Colon (tissue), 2 donors: ENCODE measurements at regions not wholly inside any gene's neighbourhood (a gene's known extent, or its start where the extent isn't known, plus 50 kb on each side); places are given as distances from the start of the nearest gene placed in this dataset.

Experiments used
- FAIRE-seq: peaks from 2 replicates; lab custom pipeline; 2012; peaks lifted over from hg19 to GRCh38; lab: Jason Lieb, UNC
- donor health status: control.
- donor health status: control.

GRCh38 chr2:5546181-5546580 is 146.0 kb upstream of the SOX11 start:
- FAIRE-seq = no peak

GRCh38 chr2:5548991-5549715 is 143.0 kb upstream of the SOX11 start:
- no peak for FAIRE-seq

- no peak for FAIRE-seq
These were observed 142.4 kb upstream of the SOX11 start for GRCh38 chr2:5549771-5550170.

GRCh38 chr2:5555636-5556035 is 136.5 kb upstream of the SOX11 start:
- no peak for FAIRE-seq

- no peak for FAIRE-seq
These were observed 131.2 kb upstream of the SOX11 start for GRCh38 chr2:5561006-5561405.

GRCh38 chr2:5562426-5562825 is 129.8 kb upstream of the SOX11 start:
- no peak for FAIRE-seq

GRCh38 chr2:5562865-5563264 is 129.3 kb upstream of the SOX11 start:
- no peak for FAIRE-seq

- no peak for FAIRE-seq
These were observed 128.8 kb upstream of the SOX11 start for GRCh38 chr2:5563411-5563810.

GRCh38 chr2:5569256-5569655 is 122.9 kb upstream of the SOX11 start:
- no peak for FAIRE-seq

GRCh38 chr2:5576015-5576414 is 116.2 kb upstream of the SOX11 start:
- FAIRE-seq = peak; percentile 41

- FAIRE-seq = no peak
These were observed 104.4 kb upstream of the SOX11 start for GRCh38 chr2:5587766-5588165.

- no peak for FAIRE-seq
These were observed 103.6 kb upstream of the SOX11 start for GRCh38 chr2:5588601-5589000.

GRCh38 chr2:5589183-5589582 is 103.0 kb upstream of the SOX11 start:
- no peak for FAIRE-seq

GRCh38 chr2:5590886-5591285 is 101.3 kb upstream of the SOX11 start:
- no peak for FAIRE-seq

- FAIRE-seq = no peak
These were observed 99.3 kb upstream of the SOX11 start for GRCh38 chr2:5592916-5593315.

- FAIRE-seq = no peak
These were observed 97.9 kb upstream of the SOX11 start for GRCh38 chr2:5594249-5594695.

GRCh38 chr2:5596868-5597267 is 95.3 kb upstream of the SOX11 start:
- no peak for FAIRE-seq

- no peak for FAIRE-seq
These were observed 94.0 kb upstream of the SOX11 start for GRCh38 chr2:5598156-5598555.

- no peak for FAIRE-seq
These were observed 83.0 kb upstream of the SOX11 start for GRCh38 chr2:5609201-5609600.

GRCh38 chr2:5612666-5613065 is 79.5 kb upstream of the SOX11 start:
- no peak for FAIRE-seq

GRCh38 chr2:5616019-5616418 is 76.2 kb upstream of the SOX11 start:
- FAIRE-seq = no peak

GRCh38 chr2:5617358-5617757 is 74.8 kb upstream of the SOX11 start:
- FAIRE-seq = no peak

GRCh38 chr2:5617796-5618195 is 74.4 kb upstream of the SOX11 start:
- FAIRE-seq = no peak

- FAIRE-seq = no peak
These were observed 73.9 kb upstream of the SOX11 start for GRCh38 chr2:5618271-5618670.
